H9 (cell line): ENCODE measurements at regions not wholly inside any gene's neighbourhood (a gene's known extent, or its start where the extent isn't known, plus 50 kb on each side); places are given as distances from the start of the nearest gene placed in this dataset.

Experiments
- DNase-seq: peaks from one replicate; pipeline ENCODE4 v3.0.0-alpha.2; 2017
- H2AFZ ChIP-seq: one replicate; pipeline ENCODE4 v1.6.1; 2013; ENCODE audit warnings: mild to moderate bottlenecking, low read length, control low read depth, moderate library complexity
- H2AK5ac ChIP-seq: 2 replicates; pipeline ENCODE4 v1.6.1; 2013; ENCODE audit warnings: low read length, control low read depth, mixed read lengths; ENCODE audit not compliant: insufficient read length
- H2BK120ac ChIP-seq: one replicate; pipeline ENCODE4 v1.6.1; 2013; ENCODE audit warnings: low read depth, mild to moderate bottlenecking, low read length, control low read depth, inconsistent platforms; ENCODE audit not compliant: poor library complexity, severe bottlenecking
- H2BK12ac ChIP-seq: 2 replicates; pipeline ENCODE4 v1.6.1; 2013; ENCODE audit warnings: low read length, control low read depth, mixed read lengths, low read depth; ENCODE audit not compliant: insufficient read length
- H2BK15ac ChIP-seq: 2 replicates; pipeline ENCODE4 v1.6.1; 2013; ENCODE audit warnings: low read depth, low read length, control low read depth
- H2BK20ac ChIP-seq: one replicate; pipeline ENCODE4 v1.6.1; 2013; ENCODE audit warnings: low read depth, mild to moderate bottlenecking, low read length, control low read depth, inconsistent platforms; ENCODE audit not compliant: poor library complexity, severe bottlenecking
- H2BK5ac ChIP-seq: 2 replicates; pipeline ENCODE4 v1.6.1; 2013; ENCODE audit warnings: low read length, control low read depth, mixed read lengths; ENCODE audit not compliant: insufficient read length
- H3K14ac ChIP-seq: 2 replicates; pipeline ENCODE4 v1.6.1; 2013; ENCODE audit warnings: low read length, control low read depth; ENCODE audit not compliant: insufficient read depth
- H3K18ac ChIP-seq: 2 replicates; pipeline ENCODE4 v1.6.1; 2013; ENCODE audit warnings: low read depth, mild to moderate bottlenecking, mixed read lengths, low read length, control low read depth; ENCODE audit not compliant: insufficient read length
- H3K23ac ChIP-seq: 2 replicates; pipeline ENCODE4 v1.6.1; 2013; ENCODE audit warnings: low read length, control low read depth, mixed read lengths, low read depth; ENCODE audit not compliant: insufficient read length
- H3K23me2 ChIP-seq: 2 replicates; pipeline ENCODE4 v1.6.1; 2013; ENCODE audit warnings: low read depth, mild to moderate bottlenecking, mixed read lengths, low read length, control low read depth; ENCODE audit not compliant: insufficient read length, poor library complexity, severe bottlenecking
- H3K27ac ChIP-seq: 2 replicates; pipeline ENCODE4 v1.5.1; 2013; ENCODE audit warnings: low read length, control low read depth, mixed read lengths, low read depth; ENCODE audit not compliant: insufficient read length
- H3K27me3 ChIP-seq: 2 replicates; pipeline ENCODE4 v1.6.1; 2013; ENCODE audit warnings: low read length, control low read depth, inconsistent platforms; ENCODE audit not compliant: insufficient read depth
- H3K4ac ChIP-seq: 2 replicates; pipeline ENCODE4 v1.6.1; 2013; ENCODE audit warnings: low read depth, mild to moderate bottlenecking, control low read depth, inconsistent platforms, low read length, moderate library complexity
- H3K4me1 ChIP-seq: 2 replicates; pipeline ENCODE4 v1.6.1; 2013; ENCODE audit warnings: low read length, control low read depth, inconsistent platforms; ENCODE audit not compliant: insufficient read depth
- H3K4me2 ChIP-seq: 2 replicates; pipeline ENCODE4 v1.6.1; 2013; ENCODE audit warnings: low read length, control low read depth, mixed read lengths; ENCODE audit not compliant: insufficient read length, insufficient read depth
- H3K56ac ChIP-seq: 2 replicates; pipeline ENCODE4 v1.6.1; 2013; ENCODE audit warnings: low read depth, mild to moderate bottlenecking, mixed read lengths, low read length, control low read depth; ENCODE audit not compliant: insufficient read length
- H3K79me1 ChIP-seq: 2 replicates; pipeline ENCODE4 v1.6.1; 2013; ENCODE audit warnings: low read depth, mild to moderate bottlenecking, moderate library complexity, low read length, control low read depth, inconsistent platforms; ENCODE audit not compliant: insufficient read depth, poor library complexity, severe bottlenecking
- H3K79me2 ChIP-seq: 2 replicates; pipeline ENCODE4 v1.6.1; 2013; ENCODE audit warnings: low read length, control low read depth, inconsistent platforms; ENCODE audit not compliant: insufficient read depth
- H3K9ac ChIP-seq: 2 replicates; pipeline ENCODE4 v1.6.1; 2013; ENCODE audit warnings: low read length, control low read depth, mixed read lengths; ENCODE audit not compliant: insufficient read length; ENCODE audit errors: extremely low read depth
- H3K9me3 ChIP-seq: one replicate; pipeline ENCODE4 v1.6.1; 2013; ENCODE audit warnings: low read depth, low read length, inconsistent platforms; ENCODE audit not compliant: control insufficient read depth
- H3T11ph ChIP-seq: one replicate; pipeline ENCODE4 v1.6.1; 2013; ENCODE audit warnings: mild to moderate bottlenecking, low read length, control low read depth, inconsistent platforms
- H4K20me1 ChIP-seq: one replicate; pipeline ENCODE4 v1.6.1; 2013; ENCODE audit not compliant: control insufficient read depth, insufficient read length, insufficient read depth
- H4K5ac ChIP-seq: 2 replicates; pipeline ENCODE4 v1.6.1; 2013; ENCODE audit warnings: low read depth, mild to moderate bottlenecking, mixed read lengths, low read length, control low read depth; ENCODE audit not compliant: insufficient read length
- H4K8ac ChIP-seq: replicated peaks from 2 replicates; pipeline ENCODE4 v1.6.1; 2013; ENCODE audit warnings: low read length, control low read depth, mixed read lengths, low read depth; ENCODE audit not compliant: insufficient read length
- H4K91ac ChIP-seq: 2 replicates; pipeline ENCODE4 v1.6.1; 2013; ENCODE audit warnings: low read depth, mild to moderate bottlenecking, moderate library complexity, mixed read lengths, low read length, control low read depth; ENCODE audit not compliant: insufficient read length
- H3K27ac Mint-ChIP-seq, 3 experiments: 2 replicates in 2 of 3; 3 replicates in 1 of 3; pipeline ENCODE4 v1.8.0; 2020 to 2021; ENCODE audit warnings: mixed read lengths in 3 of 3, mild to moderate bottlenecking in 1 of 3, moderate library complexity in 1 of 3
- H3K27me3 Mint-ChIP-seq: 2 replicates; pipeline ENCODE4 v1.8.0; 2021; ENCODE audit warnings: low read depth, mild to moderate bottlenecking, moderate library complexity, mixed read lengths
- H3K36me3 Mint-ChIP-seq, 3 experiments: 2 replicates in 2 of 3; 3 replicates in 1 of 3; pipeline ENCODE4 v1.8.0; 2020 to 2021; ENCODE audit warnings: low read depth in 3 of 3, mixed read lengths in 3 of 3; ENCODE audit not compliant: insufficient read depth in 1 of 3
- H3K4me1 Mint-ChIP-seq, 2 experiments: 2 replicates each; pipeline ENCODE4 v1.8.0; 2020; ENCODE audit warnings: mixed read lengths in 2 of 2
- H3K4me3 Mint-ChIP-seq, 2 experiments: 2 replicates in 1 of 2; 3 replicates in 1 of 2; pipeline ENCODE4 v1.8.0; 2020 to 2021; ENCODE audit warnings: mild to moderate bottlenecking in 2 of 2, mixed read lengths in 2 of 2, moderate library complexity in 1 of 2
- H3K9me3 Mint-ChIP-seq, 2 experiments: 2 replicates in 1 of 2; 3 replicates in 1 of 2; pipeline ENCODE4 v1.8.0; 2020; ENCODE audit warnings: mild to moderate bottlenecking in 2 of 2, mixed read lengths in 2 of 2, moderate library complexity in 1 of 2
- WGBS: extraction: QIAGEN DNeasy Blood & Tissue Kit; methylation state at CpG from one replicate; pipeline ENCODE4 v1.1.7; 2013; ENCODE audit warnings: missing lambda C conversion rate, low lambda C conversion rate, mixed read lengths; ENCODE audit not compliant: insufficient read length; ENCODE audit errors: extremely low coverage; 5-methylcytosine and 5-hydroxymethylcytosine counted together
- TF ChIP-seq, protein P1 (sequence below): fragments of 200-600 bp; sonication (generic); conservative IDR thresholded peaks from 3 replicates; pipeline ENCODE4 v1.8.0; 2021; ENCODE audit warnings: antibody characterized with exemption, mild to moderate bottlenecking

DNA sequence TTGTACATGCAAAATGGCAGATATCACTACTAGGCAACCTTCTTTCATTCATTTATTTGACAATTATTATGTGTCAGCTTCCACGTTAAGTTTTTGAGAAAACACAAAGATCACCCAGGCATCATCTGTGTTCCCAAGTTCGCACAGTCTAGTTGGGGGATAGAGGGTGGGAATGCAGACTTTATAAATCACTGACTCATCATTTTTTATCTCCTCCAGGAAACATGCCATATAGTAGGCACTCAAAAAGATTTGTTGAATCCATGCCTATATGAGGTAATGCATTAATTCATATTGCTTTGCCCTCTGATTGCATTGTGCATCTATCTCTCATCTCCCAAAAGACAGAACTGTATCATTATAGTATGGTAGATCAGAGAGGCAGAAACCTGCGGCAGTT is 196.8 kb upstream of the TOX3 start:
- no peaks in the 10 kb centered on the region for H3K27me3 ChIP-seq
- no peak overlapping the region for H3K27ac Mint-ChIP-seq
- H3K36me3 Mint-ChIP-seq = peaks cover 0 to 10% (median 3%) of the 10 kb centered on the region in 3 experiments; a peak in 2 of 7 replicates
- no peaks in the 10 kb centered on the region for H3K79me1 ChIP-seq
- TF ChIP-seq, protein P1, sequence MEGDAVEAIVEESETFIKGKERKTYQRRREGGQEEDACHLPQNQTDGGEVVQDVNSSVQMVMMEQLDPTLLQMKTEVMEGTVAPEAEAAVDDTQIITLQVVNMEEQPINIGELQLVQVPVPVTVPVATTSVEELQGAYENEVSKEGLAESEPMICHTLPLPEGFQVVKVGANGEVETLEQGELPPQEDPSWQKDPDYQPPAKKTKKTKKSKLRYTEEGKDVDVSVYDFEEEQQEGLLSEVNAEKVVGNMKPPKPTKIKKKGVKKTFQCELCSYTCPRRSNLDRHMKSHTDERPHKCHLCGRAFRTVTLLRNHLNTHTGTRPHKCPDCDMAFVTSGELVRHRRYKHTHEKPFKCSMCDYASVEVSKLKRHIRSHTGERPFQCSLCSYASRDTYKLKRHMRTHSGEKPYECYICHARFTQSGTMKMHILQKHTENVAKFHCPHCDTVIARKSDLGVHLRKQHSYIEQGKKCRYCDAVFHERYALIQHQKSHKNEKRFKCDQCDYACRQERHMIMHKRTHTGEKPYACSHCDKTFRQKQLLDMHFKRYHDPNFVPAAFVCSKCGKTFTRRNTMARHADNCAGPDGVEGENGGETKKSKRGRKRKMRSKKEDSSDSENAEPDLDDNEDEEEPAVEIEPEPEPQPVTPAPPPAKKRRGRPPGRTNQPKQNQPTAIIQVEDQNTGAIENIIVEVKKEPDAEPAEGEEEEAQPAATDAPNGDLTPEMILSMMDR = no peak
- H3K27ac ChIP-seq = no peak overlapping the region
- H2BK20ac ChIP-seq = no peak overlapping the region
- H3K9me3 ChIP-seq = no peaks in the 10 kb centered on the region
- peaks cover 16 to 23% of the 10 kb centered on the region in 2 experiments for H3K4me1 Mint-ChIP-seq
- H3K18ac ChIP-seq = no peak overlapping the region
- H3K9ac ChIP-seq = no peak overlapping the region
- H2BK15ac ChIP-seq = no peak overlapping the region
- no peak overlapping the region for H3K4ac ChIP-seq
- H3T11ph ChIP-seq = no peak overlapping the region
- no peak overlapping the region for H3K4me3 Mint-ChIP-seq
- H3K4me1 ChIP-seq = peaks cover 3% of the 10 kb centered on the region; the same call in 1 of the 2 replicates
- H2AK5ac ChIP-seq = no peak overlapping the region
- H4K20me1 ChIP-seq = no peaks in the 10 kb centered on the region
- no peak overlapping the region for H4K5ac ChIP-seq
- H2AFZ ChIP-seq = no peak overlapping the region
- H2BK5ac ChIP-seq = no peak overlapping the region
- H3K14ac ChIP-seq = no peak overlapping the region
- no peaks in the 10 kb centered on the region for H3K79me2 ChIP-seq
- no peak overlapping the region for H4K91ac ChIP-seq
- no peak overlapping the region for H4K8ac ChIP-seq
- H3K9me3 Mint-ChIP-seq = peaks cover 0 to 11% of the 10 kb centered on the region in 2 experiments; a peak in 3 of 5 replicates
- H2BK12ac ChIP-seq = no peak overlapping the region
- no peaks in the 10 kb centered on the region for H3K23me2 ChIP-seq
- H2BK120ac ChIP-seq = no peak overlapping the region
- no CpG with 5 or more reads among the region's 3 CpGs for WGBS
- no peaks in the 10 kb centered on the region for H3K27me3 Mint-ChIP-seq
- no peak overlapping the region for H3K23ac ChIP-seq
- no peak for DNase-seq
- H3K4me2 ChIP-seq = no peak overlapping the region
- no peak overlapping the region for H3K56ac ChIP-seq
